Mononuclear cell (primary cell): ENCODE measurements at regions not wholly inside any gene's neighbourhood (a gene's known extent, or its start where the extent isn't known, plus 50 kb on each side); places are given as distances from the start of the nearest gene placed in this dataset.
"Not testable (repeated sequence)": the region's sequence is repeated elsewhere in the genome, so short reads cannot be mapped to it uniquely, and the experiment has no call there.

Experiments
- H3K27me3 ChIP-seq: 2 replicates; pipeline ENCODE4 v1.6.0; 2011; ENCODE audit warnings: low read length, control low read depth; ENCODE audit not compliant: insufficient read depth
- H3K4me1 ChIP-seq: 2 replicates; pipeline ENCODE4 v1.5.1; 2011; ENCODE audit warnings: mild to moderate bottlenecking, low read length, control low read depth; ENCODE audit not compliant: insufficient read depth
- H3K4me3 ChIP-seq: 2 replicates; pipeline ENCODE4 v1.5.1; 2011; ENCODE audit warnings: mild to moderate bottlenecking, low read length, moderate library complexity
- H3K9me3 ChIP-seq: 2 replicates; pipeline ENCODE4 v1.5.1; 2011; ENCODE audit warnings: low read depth, mild to moderate bottlenecking, control low read depth, low read length

GRCh38 chr12:91482231-91482630, 299.6 kb upstream of the DCN start:
- H3K9me3 ChIP-seq: no peaks in the 10 kb centered on the region
- H3K4me3 ChIP-seq: no peak overlapping the region
- H3K27me3 ChIP-seq: peaks cover 3% of the 10 kb centered on the region
- no peaks in the 10 kb centered on the region for H3K4me1 ChIP-seq

GRCh38 chr12:91478500-91478899, 295.9 kb upstream of the DCN start:
- no peaks in the 10 kb centered on the region for H3K4me1 ChIP-seq
- H3K4me3 ChIP-seq: no peak overlapping the region
- H3K9me3 ChIP-seq: no peaks in the 10 kb centered on the region
- peaks cover 3% of the 10 kb centered on the region for H3K27me3 ChIP-seq

GRCh38 chr12:91467686-91468085, 285.1 kb upstream of the DCN start:
- no peaks in the 10 kb centered on the region for H3K4me1 ChIP-seq
- H3K9me3 ChIP-seq: no peaks in the 10 kb centered on the region
- H3K4me3 ChIP-seq: no peak overlapping the region
- peaks cover under 1% of the 10 kb centered on the region for H3K27me3 ChIP-seq

DNA sequence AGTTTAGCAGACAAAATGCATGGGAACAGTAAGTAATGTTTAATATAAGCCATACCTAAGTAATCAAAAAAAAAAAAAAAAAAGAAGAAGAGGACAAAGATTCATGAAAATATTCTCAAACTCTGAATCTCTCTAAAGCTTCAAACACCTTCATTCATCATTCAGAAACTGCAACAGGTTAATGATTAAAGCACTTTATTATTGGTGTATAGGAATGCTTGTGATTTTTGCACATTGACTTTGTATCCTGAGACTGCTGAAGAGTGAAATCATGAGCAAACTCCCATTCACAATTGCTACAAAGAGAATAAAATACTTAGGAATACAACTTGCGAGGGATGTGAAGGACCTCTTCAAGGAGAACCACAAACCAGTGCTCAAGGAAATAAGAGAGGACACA, 278.4 kb upstream of the DCN start:
- H3K4me1 ChIP-seq: no peaks in the 10 kb centered on the region
- H3K4me3 ChIP-seq: no peak overlapping the region
- no peaks in the 10 kb centered on the region for H3K27me3 ChIP-seq
- no peaks in the 10 kb centered on the region for H3K9me3 ChIP-seq

DNA sequence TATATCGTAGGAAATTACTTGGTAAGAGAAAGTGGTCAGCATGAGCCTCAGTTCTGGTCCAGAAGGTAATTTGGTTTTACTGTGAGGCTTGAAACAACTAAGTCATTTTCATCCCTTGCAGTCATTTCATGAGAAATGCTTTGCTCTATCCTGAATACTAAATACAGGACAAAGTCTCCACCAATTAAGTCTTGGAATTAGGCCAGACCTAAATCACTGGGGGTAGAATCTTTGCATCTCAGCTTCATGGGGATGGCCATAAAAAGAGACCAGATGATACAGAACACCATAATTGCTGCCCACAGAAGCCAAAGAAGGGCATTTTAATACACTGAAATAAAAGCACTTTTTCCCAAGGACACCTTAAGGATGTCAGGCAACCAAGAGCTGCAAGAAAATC, 277.9 kb upstream of the DCN start:
- Histone ChIP-seq H3K9me3 (no peaks in the 10 kb centered on the region), H3K4me3 (no peak overlapping the region), H3K4me1 (no peaks in the 10 kb centered on the region), H3K27me3 (no peaks in the 10 kb centered on the region)

DNA sequence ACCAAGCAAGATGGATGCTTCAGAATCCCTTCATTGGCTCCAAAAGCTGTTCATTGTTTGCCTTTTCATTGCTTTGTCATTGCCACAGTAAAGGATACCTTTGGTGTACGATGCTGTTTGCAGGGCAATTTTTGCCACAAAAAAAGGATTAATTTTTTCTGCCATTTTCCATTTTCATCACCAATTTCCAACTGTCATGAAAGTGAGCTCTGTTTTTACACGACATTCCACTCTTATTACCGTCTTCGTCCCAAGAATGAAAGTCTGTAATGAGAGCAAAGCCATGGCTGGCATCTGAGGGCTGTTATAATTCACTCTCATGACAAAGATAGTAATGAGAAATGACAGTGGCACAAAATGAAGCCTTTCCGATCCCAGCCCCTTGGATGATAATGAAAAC, 272.7 kb upstream of the DCN start:
- H3K9me3 ChIP-seq: no peaks in the 10 kb centered on the region
- no peaks in the 10 kb centered on the region for H3K4me1 ChIP-seq
- H3K4me3 ChIP-seq: no peak overlapping the region
- H3K27me3 ChIP-seq: no peaks in the 10 kb centered on the region

DNA sequence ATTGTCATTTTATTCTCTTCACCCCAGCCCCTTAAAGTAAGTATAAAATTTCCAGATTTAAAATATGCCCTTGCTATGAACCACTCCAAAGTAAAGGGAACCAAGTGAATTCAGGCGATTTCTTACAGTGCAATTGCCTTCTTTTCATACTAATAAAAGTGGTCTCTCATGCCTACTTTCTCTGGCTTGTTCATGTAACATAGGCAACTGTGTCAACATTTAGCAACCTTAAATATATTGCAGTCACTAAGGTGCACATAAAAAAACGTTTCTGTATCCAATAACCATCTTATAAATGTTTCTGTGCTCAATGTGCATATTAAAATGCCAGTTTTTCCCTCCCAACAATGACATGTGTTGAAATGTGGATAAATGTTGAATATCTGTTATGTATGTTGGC, 271.6 kb upstream of the DCN start:
- H3K4me3 ChIP-seq: no peak overlapping the region
- no peaks in the 10 kb centered on the region for H3K27me3 ChIP-seq
- H3K4me1 ChIP-seq: no peaks in the 10 kb centered on the region
- H3K9me3 ChIP-seq: no peaks in the 10 kb centered on the region

DNA sequence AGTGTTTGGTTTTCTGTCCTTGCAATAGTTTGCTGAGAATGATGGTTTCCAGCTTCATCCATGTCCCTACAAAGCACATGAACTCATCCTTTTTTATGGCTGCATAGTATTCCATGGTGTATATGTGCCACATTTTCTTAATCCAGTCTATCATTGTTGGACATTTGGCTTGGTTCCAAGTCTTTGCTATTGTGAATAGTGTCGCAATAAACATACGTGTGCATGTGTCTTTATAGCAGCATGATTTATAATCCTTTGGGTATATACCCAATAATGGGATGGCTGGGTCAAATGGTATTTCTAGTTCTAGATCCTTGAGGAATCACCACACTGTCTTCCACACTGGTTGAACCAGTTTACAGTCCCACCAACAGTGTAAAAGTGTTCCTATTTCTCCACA, 269.8 kb upstream of the DCN start:
- not testable (repeated sequence) for H3K27me3 ChIP-seq, H3K4me1 ChIP-seq, H3K9me3 ChIP-seq, H3K4me3 ChIP-seq

GRCh38 chr12:91441993-91442952, 259.7 kb upstream of the DCN start:
- Histone ChIP-seq H3K4me1 (no peaks in the 10 kb centered on the region), H3K4me3 (no peak overlapping the region), H3K9me3 (no peaks in the 10 kb centered on the region), H3K27me3 (no peaks in the 10 kb centered on the region)

DNA sequence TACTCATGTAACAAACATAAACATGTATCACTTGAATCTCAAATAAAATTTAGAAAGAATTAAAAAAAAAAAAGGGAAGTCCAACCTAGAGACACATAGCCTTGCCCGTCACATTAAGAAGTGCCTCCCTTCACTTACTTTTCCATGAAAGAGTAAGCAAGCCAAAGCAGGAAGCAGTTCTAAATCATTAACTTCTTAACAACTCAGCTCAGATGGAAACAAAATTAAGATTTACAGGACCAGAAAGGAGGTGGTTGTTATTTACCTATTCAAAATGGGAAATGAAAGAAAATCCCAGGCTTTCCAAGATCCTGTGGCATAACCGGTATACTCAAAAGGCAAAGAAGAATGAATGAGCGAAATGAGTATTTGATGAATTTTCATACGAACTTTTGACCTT, 258.6 kb upstream of the DCN start:
- no peaks in the 10 kb centered on the region for H3K9me3 ChIP-seq
- no peaks in the 10 kb centered on the region for H3K4me1 ChIP-seq
- H3K4me3 ChIP-seq: no peak overlapping the region
- H3K27me3 ChIP-seq: no peaks in the 10 kb centered on the region

DNA sequence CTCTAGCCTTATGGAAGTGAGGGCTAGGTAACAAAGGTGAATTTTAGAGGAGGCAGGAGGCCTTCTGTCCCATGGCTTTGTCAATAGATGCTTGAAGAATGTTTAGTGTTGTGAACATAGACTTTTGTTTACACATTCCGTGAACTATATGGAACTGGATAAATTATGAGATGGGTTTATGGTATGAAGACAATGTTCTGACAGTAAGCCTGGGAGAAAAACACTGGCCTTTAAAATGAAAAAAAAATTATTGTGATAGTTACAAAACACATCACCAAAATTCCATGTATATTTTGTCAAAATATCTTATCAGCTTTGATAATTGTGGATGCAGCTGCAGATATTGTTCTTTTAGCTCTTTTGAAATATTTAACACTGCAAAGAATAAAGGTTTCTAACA, 251.5 kb upstream of the DCN start:
- no peaks in the 10 kb centered on the region for H3K4me1 ChIP-seq
- H3K9me3 ChIP-seq: no peaks in the 10 kb centered on the region
- no peaks in the 10 kb centered on the region for H3K27me3 ChIP-seq
- no peak overlapping the region for H3K4me3 ChIP-seq

GRCh38 chr12:91432755-91433154, 250.1 kb upstream of the DCN start:
- Histone ChIP-seq H3K9me3 (no peaks in the 10 kb centered on the region), H3K4me1 (no peaks in the 10 kb centered on the region), H3K4me3 (no peak overlapping the region), H3K27me3 (no peaks in the 10 kb centered on the region)

- Histone ChIP-seq H3K4me1 (no peaks in the 10 kb centered on the region), H3K4me3 (no peak overlapping the region), H3K9me3 (no peaks in the 10 kb centered on the region), H3K27me3 (no peaks in the 10 kb centered on the region)
Observed at GRCh38 chr12:91432089-91432488, 249.5 kb upstream of the DCN start.

DNA sequence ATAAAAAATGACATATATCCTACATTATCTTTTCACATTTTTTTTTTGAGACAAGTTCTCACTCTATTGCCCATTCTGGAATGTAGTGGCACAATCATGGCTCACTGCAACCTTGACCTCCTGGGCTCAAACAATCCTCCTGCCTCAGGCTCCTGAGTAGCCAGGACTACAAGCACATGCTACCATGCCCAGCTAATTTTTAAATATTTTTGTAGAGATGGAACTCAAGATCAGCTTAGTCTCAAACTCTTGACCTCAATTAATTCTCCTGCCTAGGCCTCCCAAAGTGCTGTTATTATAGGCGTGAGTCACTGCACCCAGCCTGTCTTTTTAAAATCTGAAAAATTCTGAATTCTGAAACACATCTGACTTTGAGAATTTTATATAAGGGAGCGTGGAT, 241.9 kb upstream of the DCN start:
- no peaks in the 10 kb centered on the region for H3K27me3 ChIP-seq
- no peaks in the 10 kb centered on the region for H3K4me1 ChIP-seq
- no peak overlapping the region for H3K4me3 ChIP-seq
- H3K9me3 ChIP-seq: no peaks in the 10 kb centered on the region

- Histone ChIP-seq H3K4me1 (no peaks in the 10 kb centered on the region), H3K9me3 (no peaks in the 10 kb centered on the region), H3K4me3 (no peak overlapping the region), H3K27me3 (no peaks in the 10 kb centered on the region)
Observed at GRCh38 chr12:91423693-91424050, 241.1 kb upstream of the DCN start.
